Left lung (tissue), 4 donors: ENCODE measurements at regions not wholly inside any gene's neighbourhood (a gene's known extent, or its start where the extent isn't known, plus 50 kb on each side); places are given as distances from the start of the nearest gene placed in this dataset.

ENCODE experiments used
- ATAC-seq: fragments of 200-7000 bp; cut with Tn5 transposase; one replicate; pipeline ENCODE4 v1.9.1; 2020; ENCODE audit warnings: moderate library complexity
- DNase-seq, 4 donors: peaks; one replicate each; pipeline ENCODE4 v3.0.0-alpha.2; 2013 to 2020
- H3K27ac ChIP-seq, 2 donors: fragments of 200-600 bp; sonication (generic) in 1 of 2; one replicate each; pipeline versions ENCODE4 v1.5.0 to v1.8.0; 2020 to 2021
- H3K27me3 ChIP-seq, 2 donors: fragments of 200-600 bp; sonication (generic) in 1 of 2; one replicate each; pipeline versions ENCODE4 v1.5.0 to v1.8.0; 2020 to 2021
- H3K36me3 ChIP-seq, 2 donors: fragments of 200-600 bp; sonication (generic) in 1 of 2; one replicate each; pipeline versions ENCODE4 v1.5.0 to v1.8.0; 2020 to 2021
- H3K4me1 ChIP-seq, 2 donors: fragments of 200-600 bp; one replicate each; pipeline ENCODE4 v1.8.0; 2021
- H3K4me3 ChIP-seq, 2 donors: fragments of 200-600 bp; sonication (generic) in 1 of 2; one replicate each; pipeline versions ENCODE4 v1.5.0 to v1.8.0; 2020 to 2021; ENCODE audit warnings: mild to moderate bottlenecking in 1 of 2
- H3K9me3 ChIP-seq, 2 donors: fragments of 200-600 bp; sonication (generic) in 1 of 2; one replicate each; pipeline versions ENCODE4 v1.5.0 to v1.8.0; 2020 to 2021
- CTCF ChIP-seq, 2 donors: fragments of 200-600 bp; sonication (generic) in 1 of 2; IDR thresholded peaks; one replicate each; pipeline versions ENCODE4 v1.5.0 to v1.8.0; 2021; ENCODE audit warnings: antibody characterized with exemption in 2 of 2
- intact Hi-C, 2 donors: fragments of 100-400 bp; cut with DNase I; formaldehyde crosslinking; loops; one replicate each; pipeline versions ENCODE4 v1.11.2 to v1.14.2; 2022
- donor health status: DM: no; HTN: yes; CAD: no.
- donor health status: DM: no; HTN: no; CAD: no.

GRCh38 chr6:169963581-169964297 is 212.3 kb downstream of the ERMARD start:
- intact Hi-C loops = no loop called here
- ATAC-seq (no peak), DNase-seq (peak in 1 of 4 donors; percentile 46)
- Histone ChIP-seq H3K27ac (no peak overlapping the region), H3K4me3 (no peak overlapping the region), H3K9me3 (no peaks in the 10 kb centered on the region), H3K4me1 (peaks cover 0 to 16% of the 10 kb centered on the region in 2 donors), H3K36me3 (no peaks in the 10 kb centered on the region), H3K27me3 (peaks cover 8 to 65% of the 10 kb centered on the region in 2 donors)
- TF ChIP-seq CTCF (IDR thresholded peaks at IDR 0.05) = no peak

- ATAC-seq (no peak), DNase-seq (peak in 1 of 4 donors; percentile 74)
- no peaks in the 10 kb centered on the region for H3K36me3 ChIP-seq
- peak overlapping the region in 1 of 2 donors; percentile 33 for H3K27ac ChIP-seq
- TF ChIP-seq CTCF (IDR thresholded peaks at IDR 0.05) = no peak
- no peaks in the 10 kb centered on the region for H3K9me3 ChIP-seq
- peaks cover 13 to 71% of the 10 kb centered on the region in 2 donors for H3K27me3 ChIP-seq
- intact Hi-C loops = no loop called here
- peak overlapping the region in 1 of 2 donors; percentile 36 for H3K4me3 ChIP-seq
- peaks cover 0 to 16% of the 10 kb centered on the region in 2 donors for H3K4me1 ChIP-seq
Observed at GRCh38 chr6:169962604-169963469, 211.4 kb downstream of the ERMARD start.

GRCh38 chr6:169961772-169962561 is 210.5 kb downstream of the ERMARD start:
- peak in 3 of 4 donors; percentile 37 to 81 (median 44) for DNase-seq
- peak; percentile 34 to 45 for TF ChIP-seq CTCF (IDR thresholded peaks at IDR 0.05)
- ATAC-seq = peak; percentile 69
- intact Hi-C loops = no loop called here
- H3K36me3 ChIP-seq = no peaks in the 10 kb centered on the region
- peak overlapping the region in 1 of 2 donors; percentile 33 for H3K27ac ChIP-seq
- peaks cover 0 to 16% of the 10 kb centered on the region in 2 donors for H3K4me1 ChIP-seq
- peaks cover 13 to 78% of the 10 kb centered on the region in 2 donors for H3K27me3 ChIP-seq
- no peaks in the 10 kb centered on the region for H3K9me3 ChIP-seq
- H3K4me3 ChIP-seq = peak overlapping the region; percentile 19 to 36

GRCh38 chr6:169960886-169961611 is 209.6 kb downstream of the ERMARD start:
- Histone ChIP-seq H3K4me3 (no peak overlapping the region), H3K27me3 (peaks cover 13 to 76% of the 10 kb centered on the region in 2 donors), H3K27ac (no peak overlapping the region), H3K4me1 (peaks cover 0 to 16% of the 10 kb centered on the region in 2 donors), H3K36me3 (no peaks in the 10 kb centered on the region), H3K9me3 (no peaks in the 10 kb centered on the region)
- ATAC-seq (no peak), DNase-seq (peak in 1 of 4 donors; percentile 41)
- intact Hi-C loops = no loop called here
- no peak for TF ChIP-seq CTCF (IDR thresholded peaks at IDR 0.05)
